ENCODE measurements at regions not wholly inside any gene's neighbourhood (a gene's known extent, or its start where the extent isn't known, plus 50 kb on each side); places are given as distances from the start of the nearest gene placed in this dataset.

DNA sequence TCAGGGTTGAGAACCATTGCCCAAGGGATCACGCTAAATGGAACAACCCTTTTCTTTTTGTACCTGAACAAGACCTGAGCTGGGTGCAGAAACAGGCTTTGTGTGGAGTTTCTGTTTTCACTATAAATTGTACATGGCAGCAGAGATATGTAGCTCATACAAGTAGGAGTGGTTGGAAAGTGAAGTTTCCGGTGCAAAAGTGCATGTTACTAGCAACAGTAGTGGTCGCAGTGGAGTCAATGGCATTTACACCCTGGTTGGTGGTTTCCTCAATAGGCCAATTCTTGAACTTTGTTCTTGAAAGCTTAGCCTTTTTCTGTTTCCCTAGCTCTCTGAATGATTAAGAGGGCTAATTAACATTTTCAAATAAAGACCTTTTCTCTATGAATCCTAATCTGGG, 170.7 kb downstream of the NEBL start:
- no peak for DNase-seq

DNA sequence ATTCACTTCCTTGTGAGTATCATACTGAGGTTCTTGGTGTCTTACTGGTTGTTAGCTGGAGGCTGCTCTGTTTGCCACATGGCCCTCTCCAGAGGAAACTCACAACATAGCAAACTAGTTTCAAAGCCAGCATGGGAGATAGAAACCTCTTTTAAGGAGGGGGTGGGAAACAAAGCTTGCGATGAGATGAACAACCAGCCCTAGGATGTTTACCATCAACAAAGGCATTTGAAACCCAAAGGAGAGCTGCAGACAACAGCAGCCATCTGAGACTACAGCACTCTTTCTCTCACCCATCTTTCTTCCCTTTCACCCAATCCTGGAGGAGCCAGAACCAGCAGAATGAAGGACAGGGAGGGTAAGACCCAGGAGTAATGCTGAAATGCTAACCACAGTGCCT, 182.1 kb downstream of the NEBL start:
- DNase-seq, result no peak

DNA sequence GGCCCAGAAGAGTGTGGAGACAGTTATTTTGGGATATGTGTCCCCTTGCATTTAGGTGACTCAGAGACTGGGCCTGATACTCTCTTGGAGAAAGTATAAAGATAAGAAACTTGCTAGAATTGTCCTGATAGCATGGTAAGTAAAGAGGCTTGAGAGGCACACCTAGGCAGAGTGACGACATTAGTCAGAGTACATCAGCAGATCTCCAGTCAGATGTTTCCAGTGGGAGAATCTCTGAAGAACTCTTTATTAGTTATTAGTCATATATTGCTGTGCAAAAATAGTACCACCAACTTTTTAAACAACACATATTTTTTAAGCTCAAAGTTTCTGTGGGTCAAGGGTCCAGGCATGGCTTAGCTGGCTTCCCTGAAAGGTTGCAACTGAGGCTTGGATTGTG, 182.6 kb downstream of the NEBL start:
- DNase-seq, result no peak

DNA sequence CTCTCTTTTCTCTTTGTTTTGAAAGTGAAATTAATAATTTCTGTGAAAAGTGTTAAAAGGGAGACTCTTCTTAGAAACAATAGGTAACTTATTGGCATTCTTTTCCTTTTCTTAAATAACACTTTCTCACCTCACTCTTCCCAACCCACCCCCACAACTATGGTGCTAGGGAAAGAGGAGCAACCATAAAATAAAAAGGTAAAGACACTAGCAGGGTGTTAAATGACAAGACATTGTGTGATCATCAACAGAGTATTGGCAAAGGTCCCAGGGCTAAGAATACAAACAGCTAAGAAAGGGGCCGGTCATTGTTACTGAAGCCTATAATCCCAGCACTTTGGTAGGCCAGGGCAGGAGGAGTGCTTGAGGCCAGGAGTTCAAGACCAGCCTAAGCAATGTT, 183.7 kb downstream of the NEBL start:
- DNase-seq, result no peak

DNA sequence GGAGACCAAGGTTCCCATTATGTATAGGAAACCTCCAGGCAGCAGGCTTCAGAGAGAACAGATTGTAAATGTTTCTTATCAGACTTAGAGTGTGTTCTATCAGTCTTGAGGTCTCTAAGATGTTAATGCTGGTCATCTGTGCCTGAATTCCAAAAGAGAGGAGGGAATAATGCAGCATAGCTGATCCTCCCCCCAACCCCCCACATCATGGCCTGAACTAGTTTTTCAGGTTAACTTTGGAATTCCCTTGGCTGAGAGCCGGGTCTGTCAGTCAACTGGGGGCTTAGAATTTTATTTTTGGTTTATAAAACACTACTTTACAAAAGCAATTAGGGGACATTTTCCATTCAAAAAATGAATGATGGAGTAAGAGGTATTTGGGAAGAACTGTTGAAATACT, 184.3 kb downstream of the NEBL start:
- DNase-seq, result no peak

DNA sequence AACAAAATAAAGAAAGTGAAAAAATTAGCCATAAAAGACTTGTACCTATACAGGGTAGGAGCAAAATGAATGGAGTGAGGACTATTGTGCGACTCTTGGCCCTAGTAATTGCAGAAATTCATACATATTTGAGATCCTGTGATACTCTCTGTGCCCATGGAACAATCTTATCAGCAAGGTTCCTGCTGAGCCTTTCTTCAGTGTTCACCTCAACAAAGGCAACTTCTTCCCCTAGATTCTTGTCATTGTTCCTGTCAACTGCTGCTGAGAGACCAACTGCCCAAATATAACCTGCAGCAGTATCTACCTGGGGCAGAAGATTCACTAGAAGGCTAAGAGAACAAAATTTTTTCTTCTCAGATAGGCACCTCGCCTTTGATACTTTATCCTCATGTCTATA, 187.4 kb downstream of the NEBL start:
- DNase-seq, result no peak

DNA sequence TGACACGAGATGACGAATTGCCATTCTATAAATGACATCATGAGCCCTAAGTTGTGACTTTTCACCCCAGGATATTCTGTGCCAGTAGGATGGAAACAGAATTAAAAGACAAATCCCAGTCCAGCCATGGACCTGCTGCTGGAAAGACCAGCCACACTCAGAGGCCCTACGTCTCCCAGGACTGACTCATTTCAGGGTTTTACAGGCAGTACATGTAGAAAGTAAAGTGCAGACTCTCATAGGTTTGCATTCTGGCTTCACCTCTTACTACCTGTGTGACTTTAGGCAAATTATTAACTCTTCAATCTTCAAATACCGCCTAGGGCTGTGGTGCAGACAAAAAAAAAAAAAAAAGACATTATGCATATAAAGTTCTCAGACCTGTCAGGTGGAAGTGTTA, 188.8 kb downstream of the NEBL start:
- DNase-seq, result no peak

DNA sequence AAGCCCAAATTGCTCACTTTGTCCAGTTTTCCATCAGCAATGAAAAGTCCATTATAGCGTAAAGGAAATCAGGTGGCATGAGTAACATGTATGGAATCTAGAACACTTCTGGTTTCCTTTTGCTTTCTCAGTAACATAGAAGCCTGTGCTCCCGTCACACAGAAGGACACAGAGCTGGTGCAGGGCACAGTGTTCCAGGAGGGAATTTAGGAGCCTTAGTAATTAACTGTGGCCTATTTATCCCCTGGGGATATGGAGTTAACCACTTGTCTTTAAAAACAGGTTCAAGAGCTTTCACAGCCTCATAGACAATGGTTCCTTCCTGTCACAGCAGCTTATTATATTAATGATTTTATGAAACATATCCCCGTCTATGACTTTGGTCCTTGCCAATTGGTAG, 189.9 kb downstream of the NEBL start:
- DNase-seq, result no peak

DNA sequence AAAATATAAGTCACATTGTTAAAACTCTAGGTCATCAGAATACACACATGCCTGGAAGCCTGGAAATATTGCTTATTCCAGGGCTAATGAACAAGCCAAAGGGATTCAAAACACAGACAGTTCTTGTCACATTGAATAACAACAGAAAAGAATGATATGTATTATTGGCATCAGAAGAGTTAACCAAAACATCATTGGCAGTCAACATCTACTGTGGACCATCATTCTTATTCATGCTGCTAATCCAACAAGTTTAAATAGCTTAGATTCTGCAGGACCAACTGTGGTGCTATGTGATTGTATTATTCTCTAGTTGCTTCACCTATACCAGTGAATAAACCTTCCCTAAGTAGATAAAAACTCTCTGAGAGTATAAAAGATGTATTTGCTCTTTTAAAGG, 198.3 kb downstream of the NEBL start:
- DNase-seq, result no peak

DNA sequence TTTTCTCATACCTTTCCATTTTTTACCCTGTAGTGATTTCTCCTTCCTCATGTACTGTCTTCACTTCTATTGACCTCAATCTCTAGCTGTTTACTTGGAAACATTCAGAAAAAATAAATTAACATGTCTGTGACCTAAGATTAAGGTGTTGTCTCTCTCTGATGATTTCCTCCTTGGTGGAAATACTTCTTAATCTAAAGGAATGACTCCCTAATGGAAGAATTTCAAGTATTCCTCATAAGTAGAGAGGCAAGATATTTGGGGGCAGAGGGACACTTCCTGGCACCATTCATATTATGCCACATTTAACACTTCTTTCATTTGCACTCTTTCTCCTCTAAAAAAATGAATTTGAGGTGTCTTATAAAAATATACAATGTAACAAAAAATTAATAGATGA, 202.8 kb downstream of the NEBL start:
- no peak for DNase-seq

DNA sequence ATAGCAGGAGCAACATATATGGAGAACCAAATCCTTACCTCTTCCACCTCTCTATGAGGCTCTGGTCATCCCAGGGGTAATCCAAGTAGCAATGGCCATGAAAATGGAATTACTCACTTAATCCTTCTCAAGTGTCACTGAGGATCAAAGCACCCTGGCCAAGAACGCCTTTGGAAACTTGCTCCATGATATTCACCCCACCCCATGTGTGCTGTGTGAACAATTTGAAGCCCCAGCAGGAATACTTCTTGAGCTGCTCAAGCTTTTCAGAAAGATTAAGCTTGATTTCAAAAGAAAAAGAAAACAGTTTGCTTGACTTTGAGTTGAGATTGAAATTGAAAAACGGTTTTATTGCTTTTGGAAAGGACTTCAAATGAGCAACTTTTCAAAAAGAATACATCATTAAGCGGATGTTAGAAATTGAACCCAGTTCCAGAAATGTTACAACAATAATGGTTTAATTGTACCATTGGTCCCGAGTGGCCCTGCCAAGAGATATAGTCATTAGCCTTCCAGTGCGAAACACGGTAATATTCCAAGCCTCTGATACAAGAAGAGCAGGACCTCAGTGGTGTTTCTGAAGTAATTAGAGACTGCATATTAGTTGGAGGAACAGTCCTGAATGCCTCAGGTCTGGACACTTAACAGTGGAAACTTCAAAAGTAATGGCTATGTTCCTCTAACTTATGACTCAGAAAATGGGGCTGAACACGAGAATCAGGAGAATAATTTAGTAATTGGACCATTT, 208.1 kb downstream of the NEBL start:
- DNase-seq, result no peak

DNA sequence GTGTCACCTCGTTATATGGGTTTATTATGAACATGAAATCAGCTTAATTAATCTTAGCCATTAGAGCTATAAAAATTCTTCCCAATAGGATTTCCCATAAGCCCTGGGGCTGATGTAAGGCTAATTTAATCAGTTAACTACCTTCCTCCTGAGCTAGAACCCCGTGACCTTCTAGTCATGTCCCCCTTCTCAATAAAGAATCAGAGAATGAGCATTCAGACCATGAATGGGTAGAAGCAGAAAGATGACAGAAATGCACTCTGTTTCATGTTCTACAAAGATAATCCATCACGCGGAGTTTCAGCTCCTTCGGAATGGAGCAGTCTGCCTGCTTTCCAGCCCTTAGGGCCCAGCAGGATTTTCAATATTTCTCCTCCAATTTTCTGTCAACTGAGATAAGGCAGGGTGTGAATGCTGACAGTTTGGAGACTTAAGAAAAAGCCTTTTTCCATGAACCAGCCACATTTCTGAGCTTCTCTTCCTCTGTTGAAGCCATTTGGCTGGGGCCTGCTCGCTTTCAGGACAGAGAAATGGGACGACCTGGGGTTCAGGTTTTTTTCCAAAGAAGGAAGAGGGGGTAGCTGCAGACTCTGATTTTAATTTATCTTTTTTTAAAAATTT, 211.0 kb downstream of the NEBL start:
- DNase-seq, result no peak

DNA sequence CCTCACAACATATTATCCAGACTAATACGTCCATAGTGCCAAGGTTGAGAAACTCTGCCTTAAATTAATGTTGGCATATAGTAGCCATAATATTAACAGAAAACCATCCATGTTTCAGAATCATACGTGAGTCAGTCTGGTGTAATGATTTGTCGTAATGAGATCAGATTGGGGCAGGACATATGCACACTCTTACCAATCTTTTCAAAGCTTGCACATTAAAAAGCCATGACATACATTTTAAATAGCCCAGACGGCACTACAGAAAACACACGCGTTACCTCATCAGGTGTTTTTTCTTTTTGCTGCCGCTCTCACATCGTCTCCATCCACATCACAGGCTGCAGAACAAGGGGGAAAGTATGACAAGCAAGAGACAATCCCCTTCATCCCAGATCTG, 211.6 kb downstream of the NEBL start:
- no peak for DNase-seq

DNA sequence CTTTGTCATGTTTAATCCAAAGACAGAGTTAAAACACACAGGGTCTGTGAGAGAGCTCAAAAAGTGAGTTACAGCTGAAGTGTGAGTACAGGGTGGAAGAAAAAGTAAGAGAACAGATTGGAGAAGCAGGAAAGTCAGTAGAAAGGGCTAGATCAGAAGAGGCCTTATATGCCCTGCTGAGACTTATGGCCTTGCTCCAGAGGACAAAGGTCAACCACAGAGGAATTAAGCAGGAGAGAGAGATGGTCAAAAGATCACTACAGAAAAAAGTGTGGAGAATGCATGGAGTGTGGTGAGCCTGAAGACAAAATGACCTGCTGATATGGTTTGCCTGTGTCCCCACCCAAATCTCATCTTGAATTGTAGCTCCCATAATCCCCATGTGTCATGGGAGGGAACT, 213.8 kb downstream of the NEBL start:
- DNase-seq, result no peak

DNA sequence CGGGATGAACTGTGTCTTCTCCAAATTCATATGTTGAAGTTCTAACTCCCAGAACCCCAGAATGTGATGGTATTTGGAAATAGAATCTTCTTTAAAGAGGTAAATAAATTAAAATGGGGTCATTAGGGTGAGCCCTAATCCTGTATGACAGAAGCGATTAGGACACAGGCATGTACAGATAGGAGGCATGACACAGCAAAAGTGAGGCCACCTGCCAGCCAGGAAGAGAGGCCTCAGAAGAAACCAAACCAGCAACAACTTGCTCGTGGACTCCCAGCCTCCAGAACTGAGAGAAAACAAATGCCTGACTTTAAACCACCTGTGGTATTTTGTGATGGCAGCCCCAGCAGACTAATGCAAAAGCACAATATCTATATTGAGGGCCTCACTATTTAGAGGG, 214.3 kb downstream of the NEBL start:
- no peak for DNase-seq

DNA sequence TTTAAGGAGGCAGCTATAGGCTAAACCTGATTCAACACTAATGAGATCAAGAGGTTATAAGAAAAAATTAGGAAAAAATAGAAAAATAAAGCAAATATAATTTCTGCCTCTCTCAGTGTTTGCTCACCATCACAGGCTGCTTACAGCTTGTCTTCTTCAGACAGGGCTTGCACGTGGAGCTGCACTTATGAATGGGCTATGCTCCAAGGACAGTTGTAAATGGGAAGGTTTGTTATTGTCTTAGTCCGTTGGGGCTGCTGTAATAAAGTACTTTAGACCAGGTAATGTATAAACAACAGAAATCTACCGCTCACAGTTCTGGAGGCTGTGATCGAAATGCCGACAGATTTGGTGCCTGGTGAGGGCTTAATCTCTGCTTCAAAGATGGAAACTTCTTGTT, 219.8 kb downstream of the NEBL start:
- DNase-seq, result no peak

DNA sequence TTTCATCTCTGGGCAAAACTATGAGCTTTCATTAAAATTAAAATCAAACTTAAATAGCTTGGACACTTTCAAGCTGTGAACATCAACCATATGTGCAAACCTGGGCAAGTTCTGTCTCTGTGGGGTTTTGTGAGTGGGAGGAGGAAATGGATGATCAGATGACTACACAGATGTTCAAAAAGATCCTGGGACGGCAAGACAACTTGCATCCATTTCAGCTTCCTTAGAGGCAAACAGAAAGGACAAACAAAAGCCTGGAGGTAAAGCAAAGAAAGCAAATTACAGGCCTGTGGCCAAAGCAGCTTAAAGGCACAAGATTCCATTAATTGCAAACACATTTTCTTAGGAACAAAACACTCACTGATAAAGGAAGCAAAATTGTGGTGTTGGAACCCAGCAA, 222.2 kb downstream of the NEBL start:
- no peak for DNase-seq

DNA sequence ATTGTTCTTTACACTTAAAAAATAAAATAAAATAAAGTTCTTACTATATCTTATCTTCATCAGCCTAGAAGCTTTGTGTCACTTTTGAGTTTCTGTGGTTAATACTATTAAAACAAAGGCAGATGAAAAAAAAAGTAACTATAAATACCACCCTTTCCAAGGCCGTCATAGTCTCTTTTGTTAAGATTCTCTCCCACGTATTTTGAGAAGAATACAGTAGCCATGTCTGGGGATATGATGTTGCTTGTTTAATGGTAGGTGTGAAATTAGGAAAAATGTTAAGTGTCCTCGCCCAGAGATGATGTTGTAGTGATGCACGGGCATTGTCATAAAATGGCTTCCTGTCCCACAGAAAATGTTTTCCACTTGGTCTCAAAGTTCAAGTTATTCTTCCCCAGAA, 223.9 kb downstream of the NEBL start:
- DNase-seq, result no peak

DNA sequence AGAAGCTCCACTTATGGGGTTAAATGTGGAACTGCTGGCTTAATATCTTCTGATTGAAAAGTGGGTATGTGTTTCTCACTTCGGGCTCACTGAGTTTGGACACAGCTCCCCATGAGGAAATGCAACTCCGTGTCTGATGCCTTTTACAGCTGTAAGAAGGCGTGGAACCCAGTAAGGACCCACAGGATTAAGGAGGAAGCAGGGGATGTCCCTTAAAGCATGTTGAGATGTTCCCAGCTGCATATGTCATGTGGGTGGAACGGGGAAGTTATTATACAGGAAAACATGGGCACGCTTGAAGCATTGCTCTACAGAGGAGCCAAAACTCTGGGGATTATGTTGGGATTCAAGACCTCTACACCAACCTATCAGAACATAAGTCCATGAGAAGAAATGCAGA, 224.4 kb downstream of the NEBL start:
- no peak for DNase-seq

DNA sequence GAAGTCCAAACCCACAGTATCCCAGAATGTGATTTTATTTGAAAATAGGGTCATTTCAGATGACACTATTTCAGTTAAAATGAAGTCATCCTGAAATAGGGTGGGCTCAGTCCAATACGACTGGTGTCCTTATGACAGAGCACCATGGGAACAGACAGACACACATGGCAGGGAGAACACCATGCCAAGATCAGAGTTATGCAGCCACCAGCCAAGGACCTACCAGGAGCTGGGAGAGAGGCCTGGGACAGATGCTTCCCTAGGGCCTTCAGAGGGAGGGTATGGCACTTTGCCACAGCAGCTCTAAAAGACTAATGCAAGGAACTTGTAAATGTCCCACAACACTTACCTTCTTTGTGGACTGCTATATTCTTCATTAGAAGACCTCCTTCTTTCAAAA, 226.5 kb downstream of the NEBL start:
- DNase-seq, result no peak

DNA sequence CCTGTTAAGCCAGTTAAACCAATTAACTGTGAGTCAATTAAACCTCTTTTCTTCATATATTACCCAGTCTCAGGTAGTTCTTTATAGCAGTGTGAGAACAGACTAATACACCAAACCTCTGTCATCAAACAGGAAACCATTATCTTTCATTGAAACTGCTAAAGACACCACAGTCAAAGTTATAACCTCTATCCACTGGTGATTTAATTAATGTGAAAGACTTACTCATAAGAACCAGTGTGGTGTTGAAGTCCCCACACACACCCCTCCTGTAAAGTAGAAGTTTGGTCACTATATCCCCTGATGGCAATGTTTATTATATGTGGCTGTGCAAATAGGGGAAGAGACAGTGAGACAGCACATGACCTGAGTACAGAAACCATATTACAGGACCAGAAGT, 228.1 kb downstream of the NEBL start:
- DNase-seq, result no peak

DNA sequence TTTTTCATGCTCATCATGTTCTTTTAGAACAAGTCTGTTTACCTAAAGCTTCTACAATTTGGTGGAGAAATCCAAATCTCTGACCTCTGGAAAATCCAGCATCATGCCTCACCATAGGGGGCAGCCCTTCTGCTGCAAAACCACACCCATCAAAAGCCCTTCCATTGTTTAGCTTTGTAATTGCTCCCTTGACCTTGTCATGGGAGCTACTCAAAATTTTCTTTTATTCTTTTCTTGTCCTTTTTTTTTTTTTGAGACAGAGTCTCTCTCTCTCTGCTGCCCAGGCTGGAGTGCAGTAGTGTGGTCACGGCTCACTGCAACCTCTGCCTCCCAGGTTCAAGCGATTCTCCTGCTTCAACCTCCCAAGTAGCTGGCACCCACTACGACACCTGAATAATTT, 234.4 kb downstream of the NEBL start:
- no peak for DNase-seq

DNA sequence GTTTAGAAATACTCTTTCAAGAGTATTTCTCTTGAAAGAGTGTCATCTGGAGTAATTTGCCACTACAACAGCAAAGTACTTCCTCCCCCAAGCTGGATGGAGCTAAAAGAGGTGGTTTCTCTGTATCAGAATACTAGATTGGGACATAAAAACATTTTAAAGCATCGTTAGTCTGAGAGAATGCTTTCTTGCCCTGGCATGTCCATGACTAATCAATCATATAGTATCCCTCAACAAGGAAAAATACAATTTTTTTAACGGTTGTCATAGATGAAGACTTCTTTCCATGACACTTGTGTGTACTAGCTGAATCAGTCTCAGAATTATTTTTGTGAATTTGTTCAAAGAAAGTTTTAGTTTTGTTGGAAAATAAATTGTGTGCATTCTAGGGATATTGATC, 237.9 kb downstream of the NEBL start:
- DNase-seq, result no peak

DNA sequence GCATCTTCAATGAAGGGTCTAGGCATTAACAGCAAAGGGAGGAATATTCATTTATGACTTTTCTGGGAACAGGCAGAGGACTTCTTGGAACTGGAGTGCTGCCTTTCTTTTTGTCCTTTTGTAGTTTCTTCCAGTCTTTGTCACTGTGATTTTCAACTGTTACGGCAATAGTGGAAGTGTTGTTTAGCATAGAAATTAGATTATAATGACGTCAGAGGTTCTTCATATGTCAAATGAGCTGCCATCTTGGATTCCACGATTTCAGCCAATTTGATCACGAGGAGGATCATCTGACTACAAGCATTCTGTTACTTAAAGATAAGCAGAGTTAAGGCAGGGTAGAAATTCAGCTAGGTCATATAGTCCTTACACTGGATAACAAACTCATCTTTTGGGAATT, 239.0 kb downstream of the NEBL start:
- DNase-seq, result no peak

DNA sequence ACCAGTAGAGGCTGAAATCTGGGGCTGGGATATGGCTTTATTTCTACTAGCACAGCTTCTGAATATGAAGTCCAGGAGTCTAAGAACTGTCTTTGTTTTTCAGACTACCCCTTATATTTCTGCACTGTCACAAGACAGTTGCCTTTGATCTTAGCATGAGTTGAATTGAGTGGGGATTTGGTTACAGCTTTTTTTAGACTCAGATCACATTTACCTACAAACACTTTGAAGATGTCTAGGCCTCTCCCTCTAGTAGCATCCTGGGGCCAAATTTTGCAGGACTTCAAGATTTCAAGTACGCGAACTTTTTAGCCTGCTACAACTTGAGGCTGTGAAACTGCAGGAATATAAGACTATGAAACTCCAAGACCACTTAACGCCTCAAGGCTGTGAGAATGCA, 240.2 kb downstream of the NEBL start:
- no peak for DNase-seq
